ENCODE measurements at regions not wholly inside any gene's neighbourhood (a gene's known extent, or its start where the extent isn't known, plus 50 kb on each side); places are given as distances from the start of the nearest gene placed in this dataset.

DNA sequence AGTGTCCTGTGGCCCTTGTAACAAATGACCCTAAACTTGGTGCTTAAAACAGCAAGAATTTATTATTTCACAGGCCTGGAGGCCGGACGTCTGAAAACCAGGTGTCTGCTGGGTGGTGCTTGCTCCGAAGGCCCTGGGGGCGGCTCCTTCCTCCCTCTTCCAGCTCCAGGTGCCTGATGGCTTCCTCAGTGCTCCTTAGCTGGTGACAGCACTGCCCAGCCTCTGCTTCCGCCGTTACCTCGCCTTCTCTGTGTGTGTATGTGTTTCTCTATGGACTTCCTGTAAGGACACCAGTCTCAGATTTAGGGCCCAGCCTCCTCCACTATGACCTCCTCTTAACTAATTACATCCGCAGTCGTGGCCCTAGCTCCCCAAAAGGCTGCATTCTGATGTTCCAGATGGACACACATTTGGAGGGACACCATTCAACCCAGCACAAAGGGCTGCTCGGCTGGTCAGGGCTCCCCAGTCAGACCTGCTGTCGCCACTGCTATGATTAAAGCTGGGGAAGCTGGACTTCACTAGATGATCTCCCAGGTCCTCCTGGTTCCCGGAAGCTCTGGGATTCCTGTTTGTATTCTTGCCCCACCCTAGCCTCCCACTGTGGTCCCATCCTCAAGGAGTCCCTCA, 172.8 kb downstream of the IRF8 start:
- Histone ChIP-seq H3K36me3 (ENCODE audit: control insufficient read depth in 2 of 2, extremely low read depth in 1 of 2, insufficient read depth in 2 of 2, low read length in 2 of 2) (no peaks in the 10 kb centered on the region), H3K9me3 (ENCODE audit: control insufficient read depth, low read depth, low read length) (no peaks in the 10 kb centered on the region), H3K4me3 (ENCODE audit: control insufficient read depth in 2 of 3, extremely low read depth in 1 of 3, insufficient read depth in 2 of 3, low read depth in 1 of 3, low read length in 3 of 3) (no peak overlapping the region), H3K4me2 (ENCODE audit: control insufficient read depth, extremely low read depth, insufficient read depth, low read depth, low read length) (no peak overlapping the region), H3K4me1 (ENCODE audit: control insufficient read depth, extremely low read depth, insufficient read depth, low read length) (no peaks in the 10 kb centered on the region), H3K27me3 (ENCODE audit: control insufficient read depth, extremely low read depth, insufficient read depth, low read length) (no peaks in the 10 kb centered on the region), H3K79me2 (ENCODE audit: control insufficient read depth, insufficient read depth, low read length) (no peaks in the 10 kb centered on the region), H3K9me1 (ENCODE audit: control insufficient read depth, extremely low read depth, insufficient read depth, low read length) (no peaks in the 10 kb centered on the region), H2AFZ (ENCODE audit: control insufficient read depth, low read length) (no peak overlapping the region), H3K27ac (ENCODE audit: control insufficient read depth, insufficient read depth, low read length) (no peak overlapping the region), H3K9ac (ENCODE audit: control insufficient read depth, extremely low read depth, insufficient read depth, low read length) (no peak overlapping the region), H4K20me1 (ENCODE audit: control insufficient read depth, extremely low read depth, insufficient read depth, low read length) (no peaks in the 10 kb centered on the region)
- FAIRE-seq (no peak), DNase-seq (ENCODE audit: low read depth, low spot score) (no peak)
- dilution Hi-C loops (cut with MboI; ENCODE audit: extremely low pct_ligation_motif_present, low sequenced_read_pairs), result loop anchor here (10.0 kb wide), 1 partner anchor 443 kb away; the partner anchor contains the start of gene FOXF1
- TF ChIP-seq, protein P1, sequence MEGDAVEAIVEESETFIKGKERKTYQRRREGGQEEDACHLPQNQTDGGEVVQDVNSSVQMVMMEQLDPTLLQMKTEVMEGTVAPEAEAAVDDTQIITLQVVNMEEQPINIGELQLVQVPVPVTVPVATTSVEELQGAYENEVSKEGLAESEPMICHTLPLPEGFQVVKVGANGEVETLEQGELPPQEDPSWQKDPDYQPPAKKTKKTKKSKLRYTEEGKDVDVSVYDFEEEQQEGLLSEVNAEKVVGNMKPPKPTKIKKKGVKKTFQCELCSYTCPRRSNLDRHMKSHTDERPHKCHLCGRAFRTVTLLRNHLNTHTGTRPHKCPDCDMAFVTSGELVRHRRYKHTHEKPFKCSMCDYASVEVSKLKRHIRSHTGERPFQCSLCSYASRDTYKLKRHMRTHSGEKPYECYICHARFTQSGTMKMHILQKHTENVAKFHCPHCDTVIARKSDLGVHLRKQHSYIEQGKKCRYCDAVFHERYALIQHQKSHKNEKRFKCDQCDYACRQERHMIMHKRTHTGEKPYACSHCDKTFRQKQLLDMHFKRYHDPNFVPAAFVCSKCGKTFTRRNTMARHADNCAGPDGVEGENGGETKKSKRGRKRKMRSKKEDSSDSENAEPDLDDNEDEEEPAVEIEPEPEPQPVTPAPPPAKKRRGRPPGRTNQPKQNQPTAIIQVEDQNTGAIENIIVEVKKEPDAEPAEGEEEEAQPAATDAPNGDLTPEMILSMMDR (optimal IDR thresholded peaks at IDR 0.05 in 1 of 3, IDR thresholded peaks at IDR 0.05 in 1 of 3, conservative IDR thresholded peaks at IDR 0.05 in 1 of 3; ENCODE audit: extremely low read depth in 1 of 3, insufficient read depth in 2 of 3, low read length in 3 of 3), result no peak
- no peak for TF ChIP-seq EZH2 (IDR thresholded peaks at IDR 0.05; ENCODE audit: low read length)

DNA sequence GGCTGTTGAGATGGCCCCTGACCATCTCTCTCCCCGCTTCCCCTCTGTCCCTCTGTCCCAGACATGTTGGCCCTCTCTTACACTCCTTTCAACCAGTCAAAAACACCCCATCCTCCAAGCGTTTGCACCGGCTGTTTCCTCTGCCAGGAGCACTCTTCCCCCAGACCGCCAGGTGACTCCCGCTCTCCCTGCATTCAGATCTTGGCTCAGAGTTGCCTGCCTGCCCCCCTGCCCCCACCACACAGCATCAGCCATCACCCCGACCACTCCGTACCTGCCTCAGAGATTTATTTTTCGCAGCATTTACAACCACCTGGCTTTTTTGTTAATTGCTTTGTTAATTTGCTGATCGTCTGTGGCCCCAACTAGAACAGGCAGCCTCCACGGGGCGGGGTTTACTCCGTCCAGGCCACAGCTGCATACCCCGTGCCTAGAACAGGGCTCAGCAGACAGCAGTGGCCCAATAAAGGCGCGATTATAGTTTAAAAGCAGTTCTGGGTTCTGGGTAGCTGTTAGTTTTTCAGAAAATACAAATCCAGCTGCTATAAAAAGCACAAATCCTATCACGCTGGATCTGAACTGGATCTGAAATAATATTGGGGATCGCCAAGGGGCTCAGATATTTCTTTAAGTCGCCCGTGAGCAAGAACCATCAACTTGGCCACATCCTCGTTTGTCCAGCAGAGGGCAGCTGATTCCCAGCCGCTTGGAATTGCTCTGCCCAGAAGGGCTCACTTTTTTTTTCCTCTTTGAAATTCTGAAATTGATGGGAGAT, 173.6 kb downstream of the IRF8 start:
- Histone ChIP-seq H3K4me3 (ENCODE audit: control insufficient read depth in 2 of 3, extremely low read depth in 1 of 3, insufficient read depth in 2 of 3, low read depth in 1 of 3, low read length in 3 of 3) (no peak overlapping the region), H3K27me3 (ENCODE audit: control insufficient read depth, extremely low read depth, insufficient read depth, low read length) (no peaks in the 10 kb centered on the region), H4K20me1 (ENCODE audit: control insufficient read depth, extremely low read depth, insufficient read depth, low read length) (no peaks in the 10 kb centered on the region), H3K79me2 (ENCODE audit: control insufficient read depth, insufficient read depth, low read length) (no peaks in the 10 kb centered on the region), H2AFZ (ENCODE audit: control insufficient read depth, low read length) (no peak overlapping the region), H3K36me3 (ENCODE audit: control insufficient read depth in 2 of 2, extremely low read depth in 1 of 2, insufficient read depth in 2 of 2, low read length in 2 of 2) (no peaks in the 10 kb centered on the region), H3K9ac (ENCODE audit: control insufficient read depth, extremely low read depth, insufficient read depth, low read length) (no peak overlapping the region), H3K4me2 (ENCODE audit: control insufficient read depth, extremely low read depth, insufficient read depth, low read depth, low read length) (no peak overlapping the region), H3K4me1 (ENCODE audit: control insufficient read depth, extremely low read depth, insufficient read depth, low read length) (no peaks in the 10 kb centered on the region), H3K27ac (ENCODE audit: control insufficient read depth, insufficient read depth, low read length) (no peak overlapping the region), H3K9me3 (ENCODE audit: control insufficient read depth, low read depth, low read length) (no peaks in the 10 kb centered on the region), H3K9me1 (ENCODE audit: control insufficient read depth, extremely low read depth, insufficient read depth, low read length) (no peaks in the 10 kb centered on the region)
- TF ChIP-seq, protein P1 (optimal IDR thresholded peaks at IDR 0.05 in 1 of 3, IDR thresholded peaks at IDR 0.05 in 1 of 3, conservative IDR thresholded peaks at IDR 0.05 in 1 of 3; ENCODE audit: extremely low read depth in 1 of 3, insufficient read depth in 2 of 3, low read length in 3 of 3), result peak; percentile 70 to 78 (median 71)
- TF ChIP-seq EZH2 (IDR thresholded peaks at IDR 0.05; ENCODE audit: low read length), result no peak
- FAIRE-seq (no peak), DNase-seq (ENCODE audit: low read depth, low spot score) (no peak)
- dilution Hi-C loops (cut with MboI; ENCODE audit: extremely low pct_ligation_motif_present, low sequenced_read_pairs), result loop anchor here (10.0 kb wide), 1 partner anchor 442 kb away; the partner anchor contains the start of gene FOXF1

Data from keratinocyte (primary cell).